Muscle layer of colon (tissue), 2 donors: ENCODE measurements at regions not wholly inside any gene's neighbourhood (a gene's known extent, or its start where the extent isn't known, plus 50 kb on each side); places are given as distances from the start of the nearest gene placed in this dataset.
A peak's percentile ranks its signal among the peaks of the same experiment; 100 is the strongest.
"Not testable (repeated sequence)": the region's sequence is repeated elsewhere in the genome, so short reads cannot be mapped to it uniquely, and the experiment has no call there.

ENCODE experiments used
- H3K27ac ChIP-seq: one replicate; pipeline ENCODE4 v1.7.0; 2013; ENCODE audit warnings: low read depth, mild to moderate bottlenecking, low read length, moderate library complexity
- H3K27me3 ChIP-seq, 2 donors: one replicate each; pipeline ENCODE4 v1.7.0; 2013; ENCODE audit warnings: low read length in 2 of 2, mild to moderate bottlenecking in 2 of 2; ENCODE audit not compliant: insufficient read depth in 2 of 2, control insufficient read depth in 1 of 2
- H3K36me3 ChIP-seq: one replicate; pipeline ENCODE4 v1.7.0; 2013; ENCODE audit warnings: mild to moderate bottlenecking, low read length; ENCODE audit not compliant: insufficient read depth
- H3K4me1 ChIP-seq: one replicate; pipeline ENCODE4 v1.7.0; 2013; ENCODE audit warnings: mild to moderate bottlenecking, low read length; ENCODE audit not compliant: insufficient read depth
- H3K4me3 ChIP-seq, 2 donors: one replicate each; pipeline ENCODE4 v1.7.0; 2013; ENCODE audit warnings: low read length in 2 of 2, low read depth in 1 of 2, mild to moderate bottlenecking in 1 of 2, moderate library complexity in 1 of 2
- H3K9ac ChIP-seq: one replicate; pipeline ENCODE4 v1.7.0; 2013; ENCODE audit warnings: low read length
- H3K9me3 ChIP-seq: one replicate; pipeline ENCODE4 v1.7.0; 2013; ENCODE audit warnings: mild to moderate bottlenecking, low read length
- donor health status: abdominal sarcoma.
- donor health status: Adenocarcinoma of cecum.

- Histone ChIP-seq H3K36me3 (no peaks in the 10 kb centered on the region), H3K27me3 (no peaks in the 10 kb centered on the region), H3K9me3 (no peaks in the 10 kb centered on the region), H3K9ac (no peak overlapping the region), H3K27ac (no peak overlapping the region), H3K4me1 (no peaks in the 10 kb centered on the region), H3K4me3 (no peak overlapping the region)
These were observed 298.8 kb downstream of the FAM72C start for GRCh38 chr1:143672983-143673382.

GRCh38 chr1:143667730-143668129, 304.1 kb downstream of the FAM72C start:
- Histone ChIP-seq H3K4me3 (no peak overlapping the region), H3K9ac (no peak overlapping the region), H3K36me3 (no peaks in the 10 kb centered on the region), H3K27me3 (peaks cover 0 to 23% of the 10 kb centered on the region in 2 donors), H3K9me3 (peaks cover 7% of the 10 kb centered on the region), H3K27ac (no peak overlapping the region), H3K4me1 (no peaks in the 10 kb centered on the region)

GRCh38 chr1:143666851-143667250, 304.9 kb downstream of the FAM72C start:
- H3K27me3 ChIP-seq, result peaks cover 4 to 23% of the 10 kb centered on the region in 2 donors
- H3K9ac ChIP-seq, result no peak overlapping the region
- peaks cover 7% of the 10 kb centered on the region for H3K9me3 ChIP-seq
- no peak overlapping the region for H3K27ac ChIP-seq
- H3K4me1 ChIP-seq, result no peaks in the 10 kb centered on the region
- H3K36me3 ChIP-seq, result no peaks in the 10 kb centered on the region
- no peak overlapping the region for H3K4me3 ChIP-seq

GRCh38 chr1:143665606-143666005, 306.2 kb downstream of the FAM72C start:
- Histone ChIP-seq H3K27ac (no peak overlapping the region), H3K4me3 (no peak overlapping the region), H3K36me3 (no peaks in the 10 kb centered on the region), H3K9ac (no peak overlapping the region), H3K27me3 (peaks cover 11 to 36% of the 10 kb centered on the region in 2 donors), H3K4me1 (no peaks in the 10 kb centered on the region), H3K9me3 (peaks cover 7% of the 10 kb centered on the region)

- H3K27ac ChIP-seq, H3K9ac ChIP-seq, H3K9me3 ChIP-seq, H3K36me3 ChIP-seq, H3K4me3 ChIP-seq, H3K4me1 ChIP-seq: not testable (repeated sequence)
- peaks cover 20 to 44% of the 10 kb centered on the region in 2 donors for H3K27me3 ChIP-seq
These were observed 308.7 kb downstream of the FAM72C start for GRCh38 chr1:143663056-143663455.

GRCh38 chr1:143661418-143662101, 310.2 kb downstream of the FAM72C start:
- Histone ChIP-seq H3K4me3 (peak overlapping the region in 1 of 2 donors; percentile 35), H3K9ac (no peak overlapping the region), H3K36me3 (no peaks in the 10 kb centered on the region), H3K27ac (no peak overlapping the region), H3K4me1 (no peaks in the 10 kb centered on the region), H3K9me3 (no peaks in the 10 kb centered on the region), H3K27me3 (peaks cover 20 to 43% of the 10 kb centered on the region in 2 donors)

GRCh38 chr1:143660354-143660941, 311.3 kb downstream of the FAM72C start:
- no peak overlapping the region for H3K9ac ChIP-seq
- no peak overlapping the region for H3K27ac ChIP-seq
- H3K36me3 ChIP-seq, result no peaks in the 10 kb centered on the region
- no peaks in the 10 kb centered on the region for H3K4me1 ChIP-seq
- H3K27me3 ChIP-seq, result peaks cover 20 to 36% of the 10 kb centered on the region in 2 donors
- H3K4me3 ChIP-seq, result no peak overlapping the region
- H3K9me3 ChIP-seq, result no peaks in the 10 kb centered on the region

GRCh38 chr1:143653429-143653802, 318.4 kb downstream of the FAM72C start:
- H3K4me1 ChIP-seq, result no peaks in the 10 kb centered on the region
- H3K36me3 ChIP-seq, result no peaks in the 10 kb centered on the region
- H3K4me3 ChIP-seq, result no peak overlapping the region
- H3K27ac ChIP-seq, result no peak overlapping the region
- peaks cover 9 to 31% of the 10 kb centered on the region in 2 donors for H3K27me3 ChIP-seq
- no peaks in the 10 kb centered on the region for H3K9me3 ChIP-seq
- H3K9ac ChIP-seq, result no peak overlapping the region

- Histone ChIP-seq H3K4me3 (no peak overlapping the region), H3K9me3 (no peaks in the 10 kb centered on the region), H3K27ac (no peak overlapping the region), H3K4me1 (no peaks in the 10 kb centered on the region), H3K36me3 (no peaks in the 10 kb centered on the region), H3K27me3 (peaks cover 9 to 29% of the 10 kb centered on the region in 2 donors), H3K9ac (no peak overlapping the region)
These were observed 318.9 kb downstream of the FAM72C start for GRCh38 chr1:143652744-143653428.

GRCh38 chr1:143652187-143652586, 319.6 kb downstream of the FAM72C start:
- H3K27me3 ChIP-seq, result peaks cover 9 to 29% of the 10 kb centered on the region in 2 donors
- H3K4me1 ChIP-seq, result no peaks in the 10 kb centered on the region
- no peak overlapping the region for H3K4me3 ChIP-seq
- H3K9ac ChIP-seq, result no peak overlapping the region
- H3K9me3 ChIP-seq, result no peaks in the 10 kb centered on the region
- H3K36me3 ChIP-seq, result no peaks in the 10 kb centered on the region
- no peak overlapping the region for H3K27ac ChIP-seq

- Histone ChIP-seq H3K9ac (no peak overlapping the region), H3K27me3 (peaks cover 9 to 29% of the 10 kb centered on the region in 2 donors), H3K9me3 (no peaks in the 10 kb centered on the region), H3K4me1 (no peaks in the 10 kb centered on the region), H3K36me3 (no peaks in the 10 kb centered on the region), H3K4me3 (no peak overlapping the region), H3K27ac (no peak overlapping the region)
These were observed 320.3 kb downstream of the FAM72C start for GRCh38 chr1:143651350-143651992.
